GM19328 (cell line): ENCODE measurements at regions not wholly inside any gene's neighbourhood (a gene's known extent, or its start where the extent isn't known, plus 50 kb on each side); places are given as distances from the start of the nearest gene placed in this dataset.

Experiments
- ATAC-seq: cut with Tn5 transposase; IDR thresholded peaks from one replicate; pipeline ENCODE4 v1.9.1; 2021; ENCODE audit warnings: mild to moderate bottlenecking, moderate library complexity; ENCODE audit not compliant: unreplicated experiment

- ATAC-seq = no peak
Observed at GRCh38 chr10:111968647-111969046, 214.9 kb downstream of the GPAM start.

DNA sequence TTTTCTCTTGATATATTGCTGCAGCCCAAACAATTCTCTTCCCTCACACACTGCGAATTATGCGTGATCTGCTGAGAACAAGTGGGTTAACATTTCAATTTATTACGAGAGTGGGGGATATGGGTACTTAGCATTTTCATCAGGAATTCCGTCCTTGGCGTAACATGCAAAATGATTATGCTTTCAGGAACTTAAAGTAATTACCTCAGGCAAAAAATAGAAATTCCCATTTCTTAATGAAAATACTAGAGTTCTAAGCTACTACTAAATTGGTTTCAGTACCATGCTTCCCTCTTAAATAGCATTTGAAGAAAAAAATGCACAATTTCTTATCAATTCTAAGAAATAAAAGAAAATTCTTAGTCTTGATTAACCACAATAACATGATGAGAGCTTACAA lies 213.5 kb downstream of the GPAM start:
- no peak for ATAC-seq

GRCh38 chr10:111972109-111972508 lies 211.5 kb downstream of the GPAM start:
- ATAC-seq = no peak

DNA sequence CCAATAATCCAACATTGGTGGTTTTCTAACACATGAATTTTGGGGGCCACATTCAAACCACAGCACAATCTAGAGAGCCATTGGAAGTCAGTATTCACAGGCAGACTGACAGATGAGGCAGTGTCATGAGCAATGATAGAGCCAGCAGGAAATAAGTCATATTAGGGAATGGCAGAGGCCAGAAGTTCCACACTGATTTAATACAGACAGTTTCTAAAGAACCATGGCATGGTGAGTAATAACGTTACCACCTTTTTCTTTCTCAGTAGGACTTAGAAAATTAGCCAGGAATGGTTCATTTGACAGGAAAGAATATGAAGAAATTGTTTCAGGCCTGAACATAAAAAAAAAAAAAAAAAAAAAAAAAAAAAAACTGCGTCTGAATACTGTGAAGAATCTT lies 210.3 kb downstream of the GPAM start:
- ATAC-seq = no peak

- ATAC-seq = no peak
Observed at GRCh38 chr10:111973826-111974225, 209.7 kb downstream of the GPAM start.

GRCh38 chr10:111974325-111974724 lies 209.2 kb downstream of the GPAM start:
- no peak for ATAC-seq

DNA sequence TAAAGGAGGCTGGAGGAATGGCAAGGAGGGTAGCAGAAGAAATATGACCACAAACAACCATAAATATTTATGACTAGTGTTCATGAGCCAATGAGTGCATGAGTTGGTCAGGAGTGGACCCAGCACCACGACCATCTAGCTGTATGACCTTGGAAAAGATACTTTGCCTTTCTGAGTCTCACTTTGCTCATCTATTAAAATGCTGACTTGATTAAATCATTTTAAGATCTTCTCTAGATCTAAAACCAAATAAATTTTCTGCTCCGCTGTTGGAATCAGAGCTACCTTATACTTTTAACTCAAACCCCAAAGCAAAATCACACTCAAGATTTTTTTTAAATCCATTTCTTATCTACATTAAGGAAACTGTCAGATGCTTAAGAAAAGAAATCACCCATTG lies 207.0 kb downstream of the GPAM start:
- ATAC-seq = no peak

GRCh38 chr10:111984057-111984456 lies 199.5 kb downstream of the GPAM start:
- no peak for ATAC-seq

DNA sequence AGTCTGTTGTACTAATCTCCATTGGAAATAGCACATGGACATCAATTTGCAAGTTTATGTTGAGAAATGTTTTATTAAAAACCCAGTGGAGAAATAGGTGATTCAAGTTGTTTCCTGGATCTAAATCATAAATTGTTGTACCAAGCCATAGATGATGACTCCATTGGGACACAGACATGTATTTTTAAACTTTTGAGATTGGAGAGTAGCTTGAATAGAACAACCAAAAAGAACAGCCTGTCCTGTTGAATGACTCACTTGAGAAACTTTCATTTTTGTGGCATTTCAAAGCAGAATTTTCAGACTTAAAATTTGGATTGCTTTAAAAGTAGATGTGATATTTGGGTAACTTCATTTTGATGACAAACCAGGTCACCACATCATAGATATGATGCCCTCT lies 197.5 kb downstream of the GPAM start:
- ATAC-seq = no peak

DNA sequence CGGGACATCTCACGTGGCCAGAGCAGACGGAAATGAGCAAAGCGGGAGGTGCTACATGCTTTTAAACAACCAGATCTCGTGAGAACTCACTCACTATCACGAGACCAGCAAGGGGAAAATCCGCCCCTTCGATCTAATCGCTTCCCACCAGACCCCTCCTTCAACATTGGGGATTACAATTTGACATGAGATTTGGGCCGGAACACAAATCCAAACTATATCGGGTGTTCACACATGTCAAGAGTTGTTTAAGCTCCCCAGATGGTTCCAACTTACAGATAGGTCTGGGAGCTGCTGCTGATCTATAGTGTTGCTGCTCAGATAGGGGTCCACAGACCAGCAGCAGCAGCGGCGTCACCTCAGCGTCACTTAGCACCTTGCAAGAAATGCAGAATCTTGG lies 194.9 kb downstream of the GPAM start:
- no peak for ATAC-seq

DNA sequence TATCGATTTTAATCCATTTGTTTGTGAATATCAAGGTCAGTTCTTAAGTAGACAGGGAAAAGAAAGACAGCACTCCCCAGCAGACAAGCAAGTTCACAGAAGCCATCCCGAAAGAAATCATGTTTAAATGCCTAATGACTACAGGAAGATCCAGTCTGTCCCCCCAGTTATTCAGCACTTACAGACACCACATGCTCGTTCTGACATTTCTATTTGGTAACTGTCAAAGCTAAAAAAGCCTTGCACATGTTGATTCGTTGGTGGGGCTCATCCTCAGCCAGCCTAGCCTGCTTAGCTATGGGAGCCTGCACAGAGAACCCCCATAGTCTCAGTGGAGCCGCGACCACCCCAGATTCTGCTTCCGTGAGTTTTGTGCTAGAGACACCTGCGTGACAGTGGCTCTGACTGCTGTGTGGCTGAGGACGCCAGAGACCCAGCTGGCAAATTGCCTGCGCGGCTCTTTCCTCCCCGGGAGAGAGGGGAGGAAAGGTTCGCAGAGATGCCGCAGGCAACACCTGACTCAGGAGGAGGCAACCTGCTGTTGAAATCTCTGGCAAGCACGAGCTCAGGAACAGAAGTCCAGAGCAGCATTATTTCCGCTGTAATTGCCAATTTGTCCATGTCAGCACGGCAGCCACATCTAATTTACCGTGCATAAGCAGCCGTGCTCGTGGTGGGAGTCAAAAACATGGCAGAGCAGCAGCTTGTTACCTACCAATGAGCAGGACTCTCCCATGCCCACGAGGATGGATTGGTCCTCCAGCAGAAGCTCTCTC lies 194.2 kb downstream of the GPAM start:
- no peak for ATAC-seq

- no peak for ATAC-seq
Observed at GRCh38 chr10:111990734-111991133, 192.8 kb downstream of the GPAM start.

- ATAC-seq = no peak
Observed at GRCh38 chr10:111993321-111993720, 190.2 kb downstream of the GPAM start.

DNA sequence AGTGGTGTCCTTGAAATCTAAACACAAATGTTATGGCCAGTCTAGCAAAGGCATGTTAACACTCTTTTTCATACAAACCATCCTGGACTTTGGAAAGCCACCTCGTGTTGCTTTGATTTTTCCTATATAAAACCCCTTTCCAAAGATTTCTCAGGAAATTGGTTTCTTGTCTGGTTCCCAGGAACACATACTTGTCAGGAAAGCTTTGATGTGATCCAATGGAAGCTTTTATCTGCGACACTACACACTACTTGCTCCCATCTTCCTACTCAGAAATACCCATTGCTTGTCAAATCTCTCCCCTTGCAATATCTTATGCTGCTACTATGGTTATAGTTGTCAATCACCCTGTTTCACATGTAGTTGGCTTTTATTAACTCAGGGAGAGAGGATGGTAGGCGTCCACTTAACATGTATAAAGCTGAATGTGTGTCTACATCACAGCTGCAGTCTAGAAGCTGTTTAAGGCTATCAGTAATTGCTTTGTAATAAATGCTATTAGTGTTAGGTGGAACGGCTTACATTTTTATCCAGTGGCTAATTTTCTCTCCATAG lies 189.6 kb downstream of the GPAM start:
- ATAC-seq = no peak

DNA sequence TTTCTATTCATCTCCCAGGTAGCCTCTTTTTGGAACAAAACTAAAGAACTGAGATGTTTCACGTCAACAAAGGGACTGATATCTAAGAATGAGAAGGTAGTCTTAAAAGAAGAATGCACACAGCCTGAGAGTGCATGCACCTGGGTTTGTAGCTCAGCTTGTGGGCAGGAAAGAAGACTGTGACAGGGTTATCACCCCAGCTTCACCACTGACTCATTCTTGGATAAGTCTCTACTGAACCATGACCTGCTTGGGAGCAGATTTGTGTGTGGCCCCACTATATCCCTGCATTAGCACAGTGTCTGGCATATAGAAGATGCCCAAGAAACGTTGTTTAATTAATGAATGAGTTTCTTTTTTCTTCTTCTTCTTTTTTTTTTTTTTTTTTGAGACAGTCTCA lies 187.5 kb downstream of the GPAM start:
- ATAC-seq = peak; percentile 91

DNA sequence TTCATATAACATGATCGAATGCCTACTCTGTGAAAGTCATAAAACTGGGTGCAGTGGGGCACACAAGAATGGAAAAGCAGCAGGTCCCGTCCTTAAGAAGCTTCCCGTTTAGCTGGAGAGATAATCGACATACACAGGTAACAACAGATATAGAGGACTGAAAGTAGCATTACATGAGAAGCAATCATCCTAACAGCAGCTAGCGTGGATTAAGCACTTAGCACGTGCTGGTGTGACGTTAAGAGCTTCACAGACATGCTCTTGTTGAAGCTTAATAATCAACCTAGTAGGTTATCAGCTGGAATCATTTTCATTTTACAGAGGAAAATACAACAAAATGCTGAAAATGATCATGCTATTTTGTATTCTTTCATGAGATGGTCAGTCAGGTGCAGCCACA lies 184.8 kb downstream of the GPAM start:
- ATAC-seq = no peak

- ATAC-seq = no peak
Observed at GRCh38 chr10:111999205-111999914, 184.2 kb downstream of the GPAM start.

GRCh38 chr10:111999915-112000302 lies 183.7 kb downstream of the GPAM start:
- ATAC-seq = no peak

GRCh38 chr10:112000466-112000865 lies 183.1 kb downstream of the GPAM start:
- no peak for ATAC-seq

DNA sequence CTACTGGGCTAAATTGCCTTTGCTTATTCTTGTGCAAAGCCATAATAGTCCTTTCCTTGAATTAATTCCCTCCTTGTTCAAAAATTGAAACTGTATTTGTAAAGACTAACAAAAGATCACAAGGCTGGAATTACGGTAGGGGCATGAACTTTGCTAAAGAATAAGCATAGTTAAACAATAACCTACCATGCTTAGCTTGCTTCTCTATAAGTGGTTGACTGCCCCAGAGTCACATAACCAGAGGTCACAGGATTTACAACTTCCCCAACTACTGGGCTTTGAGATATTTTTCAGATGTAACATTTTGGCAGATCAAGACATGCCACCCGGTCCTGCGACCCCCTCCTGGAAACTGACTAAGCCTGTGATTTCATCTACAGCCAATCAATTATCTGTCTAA lies 181.4 kb downstream of the GPAM start:
- no peak for ATAC-seq

GRCh38 chr10:112004075-112004474 lies 179.5 kb downstream of the GPAM start:
- no peak for ATAC-seq

GRCh38 chr10:112005044-112005443 lies 178.5 kb downstream of the GPAM start:
- ATAC-seq = no peak
